NCI-H2107 (cell line): ENCODE measurements at regions not wholly inside any gene's neighbourhood (a gene's known extent, or its start where the extent isn't known, plus 50 kb on each side); places are given as distances from the start of the nearest gene placed in this dataset.

Source experiments
- DNase-seq: peaks from one replicate; lab custom pipeline; 2025; lab: John Stamatoyannopoulos, UW

- no peak for DNase-seq
These were observed 703.7 kb downstream of the UQCRFS1 start for GRCh38 chr19:28509079-28509895.

DNA sequence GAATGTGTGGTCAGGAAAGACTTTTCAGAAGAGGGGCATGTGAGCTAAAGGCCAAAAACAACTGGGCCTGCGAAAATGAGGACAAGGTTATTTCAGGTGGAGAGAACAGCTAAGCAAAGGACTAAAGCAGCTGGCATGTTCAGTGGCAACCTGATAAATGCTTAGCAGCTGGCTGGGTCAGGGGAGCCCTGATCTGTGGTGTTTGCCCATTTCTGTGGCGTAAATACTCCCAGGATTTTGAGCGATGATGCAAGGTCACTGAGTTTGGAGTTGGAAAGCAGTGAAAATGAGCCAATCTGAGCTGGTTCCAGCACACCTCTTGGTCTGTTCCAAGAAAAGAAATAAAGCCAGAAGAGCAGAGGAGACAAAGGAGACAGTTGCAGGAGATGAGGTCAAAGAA lies 704.3 kb downstream of the UQCRFS1 start:
- DNase-seq, result no peak

GRCh38 chr19:28505933-28506332 lies 707.0 kb downstream of the UQCRFS1 start:
- DNase-seq, result no peak

- DNase-seq, result no peak
These were observed 707.8 kb downstream of the UQCRFS1 start for GRCh38 chr19:28505134-28505533.

DNA sequence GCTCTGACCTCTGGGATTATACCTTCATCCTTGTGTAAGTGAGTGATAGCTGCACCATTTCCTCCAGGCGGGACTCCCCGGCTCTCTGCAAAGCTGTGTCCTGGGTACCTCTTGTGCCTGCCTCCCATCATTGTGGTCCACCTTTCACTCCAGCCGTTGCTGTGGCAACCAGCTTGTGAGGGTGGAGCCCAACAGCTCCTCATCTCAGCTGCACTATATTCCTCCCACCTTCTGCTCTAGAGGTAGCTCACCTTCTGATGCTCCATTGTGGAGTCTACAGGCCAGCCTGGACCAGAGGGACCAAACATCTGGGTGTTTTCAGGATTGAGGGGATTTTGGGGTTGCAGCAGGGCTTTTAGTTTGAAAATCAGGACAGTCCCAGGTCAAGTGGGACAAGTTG lies 708.2 kb downstream of the UQCRFS1 start:
- no peak for DNase-seq

DNA sequence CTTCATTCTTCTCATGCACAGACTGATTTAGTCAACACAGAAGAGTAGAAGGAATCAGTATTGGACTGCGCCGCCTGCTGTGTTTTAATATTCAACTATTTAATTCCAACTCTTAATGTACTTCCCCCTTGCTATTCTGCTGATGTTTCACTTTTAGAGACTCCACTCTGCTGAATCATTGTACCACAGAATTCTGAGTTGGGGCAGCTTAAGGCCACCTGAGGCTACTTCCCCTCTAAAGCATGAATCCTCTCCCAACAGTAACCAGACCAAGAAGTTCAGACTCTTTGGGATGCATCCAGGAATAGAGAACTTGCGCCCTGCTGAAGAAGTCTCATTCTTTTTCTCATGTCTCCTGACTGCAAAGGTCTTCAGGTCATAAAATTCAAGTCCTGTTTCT lies 708.8 kb downstream of the UQCRFS1 start:
- no peak for DNase-seq

DNA sequence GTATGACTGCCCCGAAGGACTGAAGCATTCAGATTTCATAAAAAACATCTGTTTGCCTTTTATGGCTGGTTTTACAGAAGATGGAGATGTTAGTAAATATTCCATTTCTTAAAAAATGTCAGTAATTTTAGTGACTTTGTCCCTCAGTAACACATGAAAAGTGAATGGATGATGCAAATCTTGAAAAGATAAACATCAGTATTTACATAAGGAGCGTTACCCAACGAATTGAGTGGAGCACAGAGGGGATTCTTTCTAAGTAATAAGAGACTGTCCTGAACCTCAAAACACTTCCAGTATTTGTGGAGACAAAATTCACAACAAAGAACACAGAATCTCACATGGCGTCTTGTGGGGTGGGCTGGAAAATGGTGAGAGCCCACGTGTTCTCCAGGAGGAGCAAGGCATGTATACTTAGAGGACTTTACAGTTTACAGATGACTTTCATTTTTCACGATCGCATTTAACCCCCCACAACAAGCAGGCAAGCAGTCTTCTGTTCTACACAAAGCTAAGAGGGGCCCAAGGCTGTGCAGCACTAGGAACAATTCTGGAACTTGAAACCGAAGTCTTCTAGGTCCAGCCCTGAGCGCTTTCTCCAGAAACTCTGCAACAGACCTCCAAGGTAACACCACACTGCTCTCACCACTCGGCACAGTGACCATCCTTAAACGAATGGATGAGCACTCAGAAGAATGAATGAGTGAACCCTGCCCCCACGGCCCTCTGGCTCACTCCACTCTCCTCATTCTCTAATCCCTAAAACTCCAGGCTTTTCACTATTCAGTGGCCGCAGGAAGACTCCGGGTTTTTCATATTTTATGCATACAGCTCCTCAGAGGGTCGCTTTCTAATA lies 709.8 kb downstream of the UQCRFS1 start:
- no peak for DNase-seq

DNA sequence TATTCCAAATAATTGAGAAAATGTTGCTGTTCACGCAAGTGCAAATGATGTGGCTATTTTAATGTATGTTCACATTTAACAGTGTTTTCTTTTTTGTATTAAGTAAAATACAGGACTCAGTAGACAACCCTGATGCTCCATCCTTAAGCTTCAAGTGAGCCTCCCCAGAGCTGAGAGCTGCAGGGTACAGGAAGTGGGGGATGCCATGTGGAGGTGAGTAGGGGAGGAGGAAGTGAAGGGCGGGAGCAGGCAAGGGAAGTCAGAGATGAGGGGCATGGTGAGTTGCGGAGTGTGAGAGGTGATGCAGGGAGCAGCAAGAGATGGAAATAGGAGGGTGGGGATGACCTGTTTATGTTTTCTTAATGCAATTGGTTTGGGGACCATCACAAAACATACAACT lies 711.0 kb downstream of the UQCRFS1 start:
- DNase-seq, result no peak

DNA sequence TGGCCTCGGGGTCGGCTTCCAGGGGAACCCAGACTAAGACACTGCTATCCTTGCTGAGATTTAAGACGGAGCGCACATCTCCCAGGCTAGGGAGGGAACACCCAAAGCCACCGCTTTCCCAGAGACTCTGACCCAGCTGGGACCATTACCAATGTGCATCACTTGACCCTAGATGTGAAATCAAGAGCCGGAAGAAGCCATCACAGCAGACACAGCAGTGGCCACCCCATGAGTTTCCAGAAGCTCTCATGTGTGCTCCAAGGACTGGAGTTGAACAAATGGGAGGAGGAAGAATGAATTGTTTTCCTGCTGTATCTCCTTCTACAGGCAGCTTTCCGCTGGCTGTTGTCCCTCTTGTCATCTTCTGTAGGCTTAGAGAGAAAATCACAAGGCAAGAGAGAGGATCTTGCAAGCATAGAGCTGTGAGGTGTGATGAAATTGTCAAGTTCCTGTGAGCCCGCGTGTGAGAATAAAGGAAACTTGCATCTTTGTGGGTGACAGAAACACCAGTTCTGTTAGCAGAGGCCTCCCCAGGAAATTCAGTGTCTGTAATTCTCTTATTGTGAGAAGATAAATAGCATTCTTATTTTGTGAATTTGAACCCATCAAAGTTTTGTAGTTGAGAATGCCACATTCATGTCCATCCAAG lies 711.8 kb downstream of the UQCRFS1 start:
- DNase-seq, result no peak

- no peak for DNase-seq
These were observed 712.7 kb downstream of the UQCRFS1 start for GRCh38 chr19:28500296-28500695.

DNA sequence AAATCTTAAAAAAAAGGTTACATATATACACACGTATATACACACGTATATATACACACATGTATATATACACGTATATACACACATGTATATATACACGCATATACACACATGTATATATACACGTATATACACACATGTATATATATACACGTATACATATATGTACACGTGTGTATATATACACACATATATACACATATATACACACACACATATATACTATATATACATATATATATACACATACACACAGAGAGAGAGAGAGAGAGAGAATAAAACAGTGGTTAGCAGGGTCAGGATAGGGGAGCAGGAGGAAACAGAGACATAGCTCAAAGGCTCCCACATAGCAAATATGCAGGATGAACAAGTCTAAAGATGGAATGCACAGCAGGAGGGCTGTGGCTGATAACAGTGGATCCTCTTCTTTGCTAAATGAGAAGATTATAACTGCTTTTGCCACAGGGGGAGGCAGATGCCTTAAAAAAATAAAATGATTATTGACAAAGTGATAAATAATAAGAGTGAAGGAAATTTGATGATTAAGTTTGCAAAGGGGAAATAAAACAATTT lies 714.5 kb downstream of the UQCRFS1 start:
- no peak for DNase-seq

GRCh38 chr19:28497887-28498286 lies 715.1 kb downstream of the UQCRFS1 start:
- DNase-seq, result no peak

GRCh38 chr19:28497137-28497536 lies 715.8 kb downstream of the UQCRFS1 start:
- no peak for DNase-seq

DNA sequence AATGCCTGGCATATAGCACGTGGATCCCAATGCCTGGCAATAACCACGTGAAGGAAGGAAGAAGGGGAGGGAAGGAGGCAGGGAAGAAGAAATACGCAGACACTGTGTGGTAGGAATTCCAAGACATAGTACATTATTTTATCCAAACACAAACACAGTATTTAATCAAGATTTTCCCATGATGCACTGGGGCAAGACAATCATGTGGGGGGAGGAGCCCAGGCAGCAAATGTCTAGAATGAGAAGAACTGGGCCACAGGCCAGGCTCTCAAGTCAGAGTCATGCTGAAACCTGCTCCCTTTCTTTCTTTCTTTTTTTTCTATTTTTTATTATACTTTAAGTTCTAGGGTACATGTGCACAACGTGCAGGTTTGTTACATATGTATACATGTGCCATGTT lies 717.9 kb downstream of the UQCRFS1 start:
- DNase-seq, result no peak

DNA sequence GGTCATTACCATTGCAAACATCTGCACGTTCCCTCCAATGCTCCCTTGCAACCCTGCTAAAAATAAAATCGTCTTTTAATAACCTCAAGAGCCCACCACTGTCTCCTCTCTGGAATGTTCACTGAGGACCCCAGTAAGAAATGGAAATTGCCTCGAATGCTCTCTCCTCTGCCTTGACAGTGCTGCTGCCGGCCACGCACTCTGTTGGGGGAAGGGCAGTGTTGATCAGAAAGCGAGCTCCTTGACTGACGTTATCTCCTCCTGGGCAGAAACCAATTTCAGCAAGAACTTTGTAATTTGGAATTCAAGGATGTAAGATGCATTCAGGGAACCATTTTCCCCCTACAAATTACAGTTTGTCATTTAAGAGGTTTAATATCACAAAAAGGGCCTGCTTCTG lies 718.5 kb downstream of the UQCRFS1 start:
- DNase-seq, result no peak

- DNase-seq, result no peak
These were observed 719.1 kb downstream of the UQCRFS1 start for GRCh38 chr19:28493884-28494283.

- DNase-seq, result no peak
These were observed 720.3 kb downstream of the UQCRFS1 start for GRCh38 chr19:28492621-28493020.

GRCh38 chr19:28492201-28492600 lies 720.8 kb downstream of the UQCRFS1 start:
- DNase-seq, result no peak

- DNase-seq, result no peak
These were observed 723.2 kb downstream of the UQCRFS1 start for GRCh38 chr19:28489776-28490175.

DNA sequence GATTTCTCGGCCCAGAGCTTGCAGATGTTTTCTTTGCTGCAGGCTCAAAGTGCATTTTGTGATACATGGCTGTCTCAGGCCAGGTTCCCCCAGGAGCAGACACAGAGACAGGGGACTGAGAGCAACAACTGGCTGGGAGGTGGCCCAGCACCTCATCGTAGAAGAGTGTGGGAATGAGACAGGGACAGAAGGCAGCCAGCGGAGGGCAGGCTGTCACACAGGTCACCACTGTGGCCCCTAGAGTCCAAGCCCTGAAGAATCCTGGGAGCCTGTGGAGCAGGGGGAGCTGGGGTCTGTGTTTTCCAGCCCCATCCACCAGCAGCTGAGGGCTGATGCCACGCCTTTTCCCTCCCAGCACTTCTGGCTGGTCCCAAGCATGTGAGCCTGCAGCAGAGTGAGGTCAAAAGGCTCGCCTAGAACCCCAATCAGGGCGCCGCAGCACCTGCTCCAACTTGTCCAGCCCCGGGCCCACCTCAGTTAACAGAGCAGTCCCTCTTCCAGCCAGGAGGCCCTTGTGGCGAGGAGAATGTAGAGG lies 723.8 kb downstream of the UQCRFS1 start:
- DNase-seq, result no peak

- no peak for DNase-seq
These were observed 725.0 kb downstream of the UQCRFS1 start for GRCh38 chr19:28487999-28488398.

- no peak for DNase-seq
These were observed 726.0 kb downstream of the UQCRFS1 start for GRCh38 chr19:28486926-28487325.
